CD14-positive monocyte (primary cell): ENCODE measurements at regions not wholly inside any gene's neighbourhood (a gene's known extent, or its start where the extent isn't known, plus 50 kb on each side); places are given as distances from the start of the nearest gene placed in this dataset.

Experiments
- DNase-seq, 3 donors: peaks; one replicate each; pipeline ENCODE4 v3.0.0-alpha.2; 2011 to 2022
- H2AFZ ChIP-seq: 2 replicates; pipeline ENCODE4 v1.6.0; 2012; ENCODE audit warnings: mild to moderate bottlenecking, low read depth, low read length, inconsistent platforms; ENCODE audit not compliant: insufficient read depth, poor library complexity, severe bottlenecking
- H3K27ac ChIP-seq, 2 donors: 1 replicate in 1 of 2; 2 replicates in 1 of 2; pipeline ENCODE4 v1.5.1; 2012 to 2013; ENCODE audit warnings: low read length in 2 of 2, control low read depth in 1 of 2, inconsistent platforms in 1 of 2, low read depth in 1 of 2, mild to moderate bottlenecking in 1 of 2
- H3K27me3 ChIP-seq, 2 donors: one replicate each; pipeline versions ENCODE4 v1.6.0 to v1.6.1; 2011 to 2013; ENCODE audit warnings: low read length in 2 of 2; ENCODE audit not compliant: control insufficient read depth in 2 of 2, insufficient read depth in 2 of 2
- H3K36me3 ChIP-seq, 2 donors: replicated peaks in 1 of 2; 1 replicate in 1 of 2; 2 replicates in 1 of 2; pipeline versions ENCODE4 v1.5.1 to v1.6.1; 2012 to 2013; ENCODE audit warnings: low read length in 2 of 2, control low read depth in 1 of 2, inconsistent platforms in 1 of 2, mild to moderate bottlenecking in 1 of 2; ENCODE audit not compliant: insufficient read depth in 2 of 2, control insufficient read depth in 1 of 2
- H3K4me1 ChIP-seq, 2 donors: 1 replicate in 1 of 2; 2 replicates in 1 of 2; pipeline versions ENCODE4 v1.5.1 to v1.6.1; 2012 to 2013; ENCODE audit warnings: low read length in 2 of 2, control low read depth in 1 of 2, inconsistent platforms in 1 of 2, mild to moderate bottlenecking in 1 of 2, moderate library complexity in 1 of 2; ENCODE audit not compliant: insufficient read depth in 2 of 2, control insufficient read depth in 1 of 2
- H3K4me2 ChIP-seq: replicated peaks from 2 replicates; pipeline ENCODE3; 2012; ENCODE audit warnings: low read length, moderate library complexity, mild to moderate bottlenecking; ENCODE audit not compliant: poor library complexity, severe bottlenecking; ENCODE audit errors: extremely low read depth
- H3K4me3 ChIP-seq, 3 experiments: fragments of 200-600 bp in 1 of 3; sonication (generic) in 1 of 3; replicated peaks in 1 of 3; 1 replicate in 2 of 3; 2 replicates in 1 of 3; pipeline ENCODE4 v1.5.1; 2011 to 2013; ENCODE audit warnings: low read length in 3 of 3, mild to moderate bottlenecking in 3 of 3, control low read depth in 2 of 3, low read depth in 2 of 3, inconsistent platforms in 1 of 3, moderate library complexity in 1 of 3
- H3K79me2 ChIP-seq: 2 replicates; pipeline ENCODE4 v1.6.0; 2012; ENCODE audit warnings: mild to moderate bottlenecking, control low read depth, inconsistent platforms, low read length, moderate library complexity; ENCODE audit not compliant: insufficient read depth
- H3K9ac ChIP-seq: 2 replicates; pipeline ENCODE4 v1.6.0; 2017; ENCODE audit warnings: low read length, mild to moderate bottlenecking; ENCODE audit not compliant: insufficient read depth, poor library complexity, severe bottlenecking
- H3K9me3 ChIP-seq, 2 donors: replicated peaks in 1 of 2; 1 replicate in 1 of 2; 2 replicates in 1 of 2; pipeline versions ENCODE4 v1.5.1 to v1.6.1; 2012 to 2013; ENCODE audit warnings: low read length in 2 of 2, control low read depth in 1 of 2; ENCODE audit not compliant: control insufficient read depth in 1 of 2, insufficient read depth in 1 of 2
- H4K20me1 ChIP-seq: 2 replicates; pipeline ENCODE4 v1.6.0; 2012; ENCODE audit warnings: mild to moderate bottlenecking, low read length, control low read depth, moderate library complexity; ENCODE audit not compliant: insufficient read depth
- H3K27ac Mint-ChIP-seq, 7 donors: one replicate each; pipeline ENCODE4 v1.8.0; 2020; ENCODE audit warnings: mild to moderate bottlenecking in 7 of 7, mixed read lengths in 7 of 7, moderate library complexity in 6 of 7, inconsistent platforms in 2 of 7
- H3K27me3 Mint-ChIP-seq, 3 donors: one replicate each; pipeline ENCODE4 v1.8.0; 2021 to 2022; ENCODE audit warnings: low read depth in 3 of 3, mild to moderate bottlenecking in 3 of 3, mixed read lengths in 3 of 3, moderate library complexity in 3 of 3, inconsistent platforms in 1 of 3
- H3K36me3 Mint-ChIP-seq, 2 donors: one replicate each; pipeline ENCODE4 v1.8.0; 2020; ENCODE audit warnings: mixed read lengths in 2 of 2, inconsistent platforms in 1 of 2, mild to moderate bottlenecking in 1 of 2
- H3K4me1 Mint-ChIP-seq: one replicate; pipeline ENCODE4 v1.8.0; 2020; ENCODE audit warnings: mild to moderate bottlenecking, mixed read lengths
- H3K4me3 Mint-ChIP-seq, 2 donors: one replicate each; pipeline ENCODE4 v1.8.0; 2020; ENCODE audit warnings: mild to moderate bottlenecking in 2 of 2, mixed read lengths in 2 of 2, moderate library complexity in 1 of 2
- H3K9me3 Mint-ChIP-seq, 7 donors: one replicate each; pipeline ENCODE4 v1.8.0; 2020 to 2022; ENCODE audit warnings: mixed read lengths in 7 of 7, mild to moderate bottlenecking in 6 of 7, moderate library complexity in 6 of 7, inconsistent platforms in 2 of 7
- CTCF ChIP-seq: fragments of 200-600 bp; IDR thresholded peaks from one replicate; pipeline ENCODE4 v1.8.0; 2022; ENCODE audit warnings: antibody characterized with exemption, mild to moderate bottlenecking
- WGBS: methylation state at CpG from one replicate; pipeline ENCODE4 v1.1.5; 2013; ENCODE audit warnings: missing lambda C conversion rate; ENCODE audit not compliant: insufficient coverage; 5-methylcytosine and 5-hydroxymethylcytosine counted together
- intact Hi-C, 2 donors: fragments of 100-400 bp; cut with micrococcal nuclease; formaldehyde crosslinking; loops; one replicate each; pipeline versions ENCODE4 v1.15.0 to v1.15.1; 2023

GRCh38 chr6:82118150-82118562 lies 129.4 kb downstream of the IBTK start:
- H3K79me2 ChIP-seq, result no peaks in the 10 kb centered on the region
- H3K36me3 ChIP-seq, result no peaks in the 10 kb centered on the region
- H2AFZ ChIP-seq, result no peak overlapping the region
- no peaks in the 10 kb centered on the region for H4K20me1 ChIP-seq
- 100% methylated on average over 1 of the region's 3 CpGs for WGBS
- H3K4me2 ChIP-seq, result no peak overlapping the region
- no peaks in the 10 kb centered on the region for H3K27me3 ChIP-seq
- intact Hi-C loops, result no loop called here
- no peak for DNase-seq
- no peaks in the 10 kb centered on the region for H3K4me1 ChIP-seq
- no peak overlapping the region for H3K27ac ChIP-seq
- no peak overlapping the region for H3K9ac ChIP-seq
- H3K9me3 Mint-ChIP-seq, result peaks cover 0 to 3% (median 2%) of the 10 kb centered on the region in 7 donors
- no peaks in the 10 kb centered on the region for H3K36me3 Mint-ChIP-seq
- H3K4me3 Mint-ChIP-seq, result no peak overlapping the region
- H3K4me3 ChIP-seq, result no peak overlapping the region
- no peak for TF ChIP-seq CTCF
- H3K27ac Mint-ChIP-seq, result no peak overlapping the region
- no peaks in the 10 kb centered on the region for H3K27me3 Mint-ChIP-seq
- no peaks in the 10 kb centered on the region for H3K9me3 ChIP-seq
- peaks cover 5% of the 10 kb centered on the region for H3K4me1 Mint-ChIP-seq

GRCh38 chr6:82114748-82115147 lies 132.8 kb downstream of the IBTK start:
- Histone ChIP-seq H3K4me1 (no peaks in the 10 kb centered on the region), H3K9ac (no peak overlapping the region), H4K20me1 (no peaks in the 10 kb centered on the region), H3K79me2 (no peaks in the 10 kb centered on the region), H2AFZ (no peak overlapping the region), H3K27me3 (no peaks in the 10 kb centered on the region), H3K27ac (no peak overlapping the region), H3K36me3 (no peaks in the 10 kb centered on the region), H3K4me2 (no peak overlapping the region), H3K4me3 (no peak overlapping the region), H3K9me3 (no peaks in the 10 kb centered on the region)
- Mint-ChIP-seq H3K4me1 (peaks cover 5% of the 10 kb centered on the region), H3K27me3 (no peaks in the 10 kb centered on the region), H3K9me3 (peaks cover 0 to 6% (median 2%) of the 10 kb centered on the region in 7 donors), H3K36me3 (no peaks in the 10 kb centered on the region), H3K27ac (no peak overlapping the region), H3K4me3 (no peak overlapping the region)
- whole genome bisulfite sequencing, result 86% methylated on average over 2 of the region's 3 CpGs
- intact Hi-C loops, result no loop called here
- DNase-seq, result no peak
- TF ChIP-seq CTCF, result no peak
